NCI-H1417 (cell line): ENCODE measurements at regions not wholly inside any gene's neighbourhood (a gene's known extent, or its start where the extent isn't known, plus 50 kb on each side); places are given as distances from the start of the nearest gene placed in this dataset.
"Not testable (repeated sequence)": the region's sequence is repeated elsewhere in the genome, so short reads cannot be mapped to it uniquely, and the experiment has no call there.

Experiments
- DNase-seq, 3 experiments: peaks; one replicate each; lab custom pipeline; 2025; lab: John Stamatoyannopoulos, UW

DNA sequence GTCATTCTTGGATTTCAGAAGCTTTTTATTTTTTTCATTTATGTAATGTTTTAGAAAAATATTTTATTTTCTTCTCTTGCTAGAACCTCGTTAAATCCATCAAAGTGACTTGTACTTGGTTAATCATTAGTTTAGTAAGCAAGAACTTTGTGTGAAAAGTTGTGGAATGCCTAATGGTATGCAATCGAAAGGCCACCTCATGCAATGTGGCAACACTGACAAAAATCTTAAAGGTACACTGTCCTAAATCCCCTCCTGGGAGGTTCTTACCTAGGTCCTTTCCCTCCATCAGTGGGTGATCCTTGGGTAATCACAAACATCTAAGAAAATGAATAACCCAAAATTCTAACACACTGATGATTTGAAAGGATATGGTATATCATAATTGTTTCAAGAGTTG lies 304.2 kb downstream of the DNAH5 start:
- no peak for DNase-seq

GRCh38 chr5:13632676-13633075 lies 311.8 kb downstream of the DNAH5 start:
- DNase-seq: no peak

DNA sequence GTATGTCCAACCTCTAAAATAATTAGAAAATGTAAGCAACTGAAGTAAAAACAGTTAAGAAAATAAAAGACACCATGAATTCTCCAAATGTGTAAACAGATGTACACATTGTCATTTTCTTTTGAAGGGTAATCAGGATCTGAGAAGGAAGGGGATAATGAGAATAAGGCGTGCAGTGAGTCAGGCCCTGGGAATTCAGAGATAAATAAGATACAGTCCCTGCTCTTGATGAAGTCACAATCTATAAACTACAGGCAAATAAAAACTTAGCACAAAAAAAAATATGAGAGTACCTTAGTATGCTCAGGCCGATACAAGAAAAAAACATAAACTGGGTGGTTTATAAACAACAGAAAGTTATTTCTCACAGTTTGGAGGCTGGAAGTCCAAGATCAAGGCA lies 315.3 kb downstream of the DNAH5 start:
- no peak for DNase-seq

- no peak for DNase-seq
Measured at GRCh38 chr5:13627673-13628454, 316.6 kb downstream of the DNAH5 start.

DNA sequence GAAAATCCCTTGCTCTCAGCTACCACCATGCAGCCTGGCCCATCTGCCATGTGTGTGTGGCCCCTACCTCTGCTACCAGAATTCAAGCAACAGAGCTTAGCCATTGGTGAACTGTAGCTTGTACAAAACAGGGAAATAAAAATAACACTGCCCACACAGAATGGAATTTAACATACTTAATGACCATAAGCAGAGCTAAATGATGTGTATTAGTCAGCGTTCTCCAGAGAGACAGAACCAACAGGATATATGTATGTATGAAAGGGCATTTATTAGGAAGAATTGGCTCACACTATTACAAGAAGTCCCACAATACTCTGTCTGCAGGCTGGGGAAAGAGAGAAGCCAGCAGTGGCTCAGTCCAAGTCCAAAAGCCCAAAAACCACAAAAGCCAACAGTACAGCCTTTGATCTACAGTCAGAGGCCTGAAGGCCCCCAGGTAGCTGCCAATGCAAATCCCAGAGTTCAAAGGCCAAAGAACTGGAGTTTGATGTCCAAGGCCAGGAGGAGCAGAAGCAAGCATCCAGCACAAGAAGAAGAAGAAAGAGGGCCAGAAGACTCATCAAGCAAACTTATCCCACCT lies 318.8 kb downstream of the DNAH5 start:
- DNase-seq: no peak

- no peak for DNase-seq
Measured at GRCh38 chr5:13624283-13625074, 320.0 kb downstream of the DNAH5 start.

GRCh38 chr5:13613621-13614020 lies 330.9 kb downstream of the DNAH5 start:
- no peak for DNase-seq

- DNase-seq: no peak
Measured at GRCh38 chr5:13611604-13612003, 332.9 kb downstream of the DNAH5 start.

GRCh38 chr5:13609504-13609903 lies 335.0 kb downstream of the DNAH5 start:
- DNase-seq: no peak

GRCh38 chr5:13606051-13606450 lies 338.4 kb downstream of the DNAH5 start:
- no peak for DNase-seq

GRCh38 chr5:13601112-13601511 lies 343.4 kb downstream of the DNAH5 start:
- no peak for DNase-seq

- no peak for DNase-seq
Measured at GRCh38 chr5:13595978-13596377, 348.5 kb downstream of the DNAH5 start.

DNA sequence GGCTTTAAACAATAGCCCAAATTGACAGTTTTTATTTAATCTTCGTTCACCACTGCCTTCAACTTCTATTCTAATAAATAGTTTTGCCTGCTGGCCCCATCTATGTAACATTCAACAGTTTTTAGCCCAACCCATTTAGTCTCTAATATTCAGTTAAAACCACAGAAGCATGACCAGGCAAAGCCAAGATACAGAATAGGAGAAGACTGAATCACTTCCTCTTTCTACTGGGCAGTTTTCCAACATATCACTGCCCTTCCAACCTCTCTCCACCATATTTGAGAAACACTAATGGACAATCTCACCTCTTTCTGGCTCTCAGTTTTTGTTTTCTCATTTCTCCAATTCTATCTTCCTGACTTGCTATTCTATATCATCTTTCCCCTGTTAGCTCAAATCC lies 352.9 kb downstream of the DNAH5 start:
- DNase-seq: no peak

- DNase-seq: no peak
Measured at GRCh38 chr5:13585324-13585723, 359.2 kb downstream of the DNAH5 start.

DNA sequence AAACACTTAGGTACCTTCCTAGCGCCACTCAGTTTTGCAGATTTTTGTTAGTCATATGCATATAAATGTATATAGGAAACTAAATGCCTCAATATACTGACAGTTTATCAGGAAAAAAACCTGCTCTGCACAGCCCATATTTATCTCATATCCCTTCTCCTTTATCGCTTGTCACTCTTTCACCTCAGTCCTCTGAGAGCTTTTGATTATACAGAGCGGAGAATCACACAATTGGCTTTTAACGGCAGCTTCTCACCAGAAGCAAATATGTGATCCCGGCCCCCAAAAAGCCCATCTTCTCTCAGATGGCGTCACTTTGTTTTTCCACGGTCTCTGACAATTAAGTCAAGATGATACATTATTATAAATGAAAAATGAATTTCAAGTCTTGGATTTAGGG lies 362.6 kb downstream of the DNAH5 start:
- DNase-seq: no peak

GRCh38 chr5:13581132-13581531 lies 363.4 kb downstream of the DNAH5 start:
- DNase-seq: no peak

- DNase-seq: no peak
Measured at GRCh38 chr5:13580058-13580457, 364.4 kb downstream of the DNAH5 start.

DNA sequence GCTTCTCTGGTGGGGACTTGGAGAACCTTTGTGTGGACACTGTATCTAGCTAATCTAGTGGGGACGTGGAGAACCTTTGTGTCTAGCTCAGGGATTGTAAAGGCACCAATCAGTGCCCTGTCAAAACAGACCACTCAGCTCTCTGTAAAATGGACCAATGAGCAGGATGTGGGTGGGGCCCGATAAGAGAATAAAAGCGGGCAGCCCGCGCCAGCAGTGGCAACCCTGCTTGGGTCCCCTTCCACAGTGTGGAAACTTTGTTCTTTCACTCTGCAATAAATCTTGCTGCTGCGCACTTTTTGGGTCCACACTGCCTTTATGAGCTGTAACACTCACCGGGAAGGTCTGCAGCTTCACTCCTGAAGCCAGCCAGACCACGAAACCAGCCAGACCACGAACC lies 365.4 kb downstream of the DNAH5 start:
- DNase-seq: not testable (repeated sequence)

GRCh38 chr5:13578311-13579039 lies 366.0 kb downstream of the DNAH5 start:
- not testable (repeated sequence) for DNase-seq

GRCh38 chr5:13574574-13574973 lies 369.9 kb downstream of the DNAH5 start:
- no peak for DNase-seq

DNA sequence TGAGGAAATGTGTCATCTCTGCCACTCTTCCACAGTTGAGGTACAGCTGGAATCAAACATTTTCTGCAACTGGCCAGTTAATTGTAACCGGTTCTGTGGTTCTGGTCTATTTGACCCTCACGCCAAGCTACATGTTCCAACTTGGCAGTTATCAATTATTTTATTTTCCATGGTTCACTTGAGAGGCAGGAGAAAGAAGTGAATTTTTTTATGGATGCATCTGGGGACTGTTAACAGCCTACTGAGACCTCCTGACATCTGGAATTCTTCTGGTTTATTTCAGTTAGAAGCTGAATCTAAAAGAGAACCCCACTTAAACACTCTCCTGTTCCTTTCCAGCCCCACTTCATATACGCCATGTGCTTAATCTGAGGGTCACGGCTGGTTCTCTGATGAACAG lies 372.3 kb downstream of the DNAH5 start:
- DNase-seq: no peak

GRCh38 chr5:13569090-13569715 lies 375.3 kb downstream of the DNAH5 start:
- no peak for DNase-seq
